Lung (tissue), 11 donors: ENCODE measurements at regions not wholly inside any gene's neighbourhood (a gene's known extent, or its start where the extent isn't known, plus 50 kb on each side); places are given as distances from the start of the nearest gene placed in this dataset.
A peak's percentile ranks its signal among the peaks of the same experiment; 100 is the strongest.

Experiments used
- ATAC-seq: fragments of 200-7000 bp; cut with Tn5 transposase; one replicate; pipeline ENCODE4 v1.9.1; 2020; ENCODE audit warnings: moderate number of reproducible peaks; ENCODE audit not compliant: insufficient read depth, low FRiP score
- DNase-seq, 3 donors: peaks; one replicate each; pipeline ENCODE4 v3.0.0-alpha.2; 2013 to 2017
- H3K27ac ChIP-seq, 2 donors: one replicate each; pipeline ENCODE4 v1.5.1; 2013; ENCODE audit warnings: mild to moderate bottlenecking in 2 of 2, moderate library complexity in 2 of 2, control low read depth in 1 of 2, inconsistent platforms in 1 of 2, low read depth in 1 of 2, low read length in 1 of 2
- H3K27me3 ChIP-seq, 3 donors: one replicate each; pipeline ENCODE4 v1.5.1; 2013; ENCODE audit warnings: low read length in 2 of 3; ENCODE audit not compliant: control insufficient read depth in 3 of 3, insufficient read depth in 3 of 3
- H3K36me3 ChIP-seq, 4 donors: one replicate each; pipeline ENCODE4 v1.5.1; 2013; ENCODE audit warnings: low read length in 4 of 4, mild to moderate bottlenecking in 1 of 4, moderate library complexity in 1 of 4; ENCODE audit not compliant: control insufficient read depth in 4 of 4, insufficient read depth in 4 of 4
- H3K4me1 ChIP-seq, 5 donors: one replicate each; pipeline ENCODE4 v1.5.1; 2013; ENCODE audit warnings: low read length in 5 of 5, mild to moderate bottlenecking in 2 of 5, moderate library complexity in 1 of 5; ENCODE audit not compliant: control insufficient read depth in 5 of 5, insufficient read depth in 5 of 5
- H3K4me3 ChIP-seq: one replicate; pipeline ENCODE4 v1.5.1; 2013; ENCODE audit warnings: mild to moderate bottlenecking, control low read depth, moderate library complexity
- H3K9ac ChIP-seq, 2 donors: one replicate each; pipeline ENCODE4 v1.5.1; 2013; ENCODE audit warnings: low read length in 2 of 2, control low read depth in 1 of 2; ENCODE audit not compliant: insufficient read depth in 1 of 2
- H3K9me3 ChIP-seq, 4 donors: one replicate each; pipeline ENCODE4 v1.5.1; 2013; ENCODE audit warnings: low read length in 3 of 4, mild to moderate bottlenecking in 1 of 4, moderate library complexity in 1 of 4; ENCODE audit not compliant: control insufficient read depth in 4 of 4, insufficient read depth in 3 of 4
- CTCF ChIP-seq: IDR thresholded peaks from 2 replicates; pipeline ENCODE4 v1.5.1; 2012; ENCODE audit warnings: mild to moderate bottlenecking; ENCODE audit errors: control extremely low read depth, extremely low read depth
- WGBS, 2 donors: extraction: QIAGEN DNeasy Blood & Tissue Kit; methylation state at CpG; one replicate each; pipeline ENCODE4 v1.1.7; 2013; 5-methylcytosine and 5-hydroxymethylcytosine counted together
- donor health status: control.
- donor health status: control.
- donor health status: Bipolar disorder and iron deficiency.
- donor health status: healthy.
- donor health status: DM: yes; HTN: yes; CAD: no.

- H3K36me3 ChIP-seq = no peaks in the 10 kb centered on the region
- no peak for TF ChIP-seq CTCF
- no peak overlapping the region for H3K9ac ChIP-seq
- H3K27ac ChIP-seq = no peak overlapping the region
- WGBS, 2 donors = 96 to 98% methylated on average over 8 of the region's 8 CpGs
- peaks cover 2 to 26% (median 10%) of the 10 kb centered on the region in 5 donors for H3K4me1 ChIP-seq
- ATAC-seq = no peak
- no peaks in the 10 kb centered on the region for H3K27me3 ChIP-seq
- no peaks in the 10 kb centered on the region for H3K9me3 ChIP-seq
- no peak overlapping the region for H3K4me3 ChIP-seq
- peak in 1 of 3 donors; percentile 19 for DNase-seq
These were observed 87.2 kb upstream of the ADTRP start for GRCh38 chr6:11865680-11866300.

- Histone ChIP-seq H3K36me3 (no peaks in the 10 kb centered on the region), H3K4me3 (no peak overlapping the region), H3K9me3 (no peaks in the 10 kb centered on the region), H3K9ac (no peak overlapping the region), H3K27ac (no peak overlapping the region), H3K4me1 (peaks cover 0 to 7% (median 3%) of the 10 kb centered on the region in 5 donors), H3K27me3 (no peaks in the 10 kb centered on the region)
- ATAC-seq (no peak), DNase-seq (no peak)
- TF ChIP-seq CTCF = no peak
These were observed 79.8 kb upstream of the ADTRP start for GRCh38 chr6:11858439-11858838.

- Histone ChIP-seq H3K4me3 (no peak overlapping the region), H3K4me1 (peaks cover 0 to 17% (median 3%) of the 10 kb centered on the region in 5 donors), H3K27ac (no peak overlapping the region), H3K9me3 (no peaks in the 10 kb centered on the region), H3K36me3 (no peaks in the 10 kb centered on the region), H3K9ac (no peak overlapping the region), H3K27me3 (no peaks in the 10 kb centered on the region)
- DNase-seq (no peak), ATAC-seq (no peak)
- TF ChIP-seq CTCF = no peak
- WGBS, 2 donors = 87 to 97% methylated on average over 4 of the region's 4 CpGs
These were observed 77.1 kb upstream of the ADTRP start for GRCh38 chr6:11855743-11856142.
